RWPE2 (cell line): ENCODE measurements at regions not wholly inside any gene's neighbourhood (a gene's known extent, or its start where the extent isn't known, plus 50 kb on each side); places are given as distances from the start of the nearest gene placed in this dataset.

Experiments used
- ATAC-seq: fragments of 200-7000 bp; cut with Tn5 transposase; 3 replicates; pipeline ENCODE4 v1.9.1; 2021; ENCODE audit warnings: low read depth
- DNase-seq: peaks from one replicate; pipeline ENCODE4 v3.0.0-alpha.2; 2020; ENCODE audit warnings: low spot score
- H3K27ac ChIP-seq: fragments of 450-650 bp; 2 replicates; pipeline ENCODE4 v1.5.1; 2017; ENCODE audit warnings: mild to moderate bottlenecking; ENCODE audit not compliant: poor library complexity, severe bottlenecking
- H3K27me3 ChIP-seq: fragments of 250-450 bp; sonication (Bioruptor Pico); 2 replicates; pipeline ENCODE4 v1.5.1; 2021; ENCODE audit warnings: mild to moderate bottlenecking, moderate library complexity; ENCODE audit not compliant: insufficient read depth, poor library complexity, severe bottlenecking
- H3K36me3 ChIP-seq: fragments of 250-450 bp; sonication (Bioruptor Pico); 2 replicates; pipeline ENCODE4 v1.5.1; 2020; ENCODE audit warnings: low read depth, mild to moderate bottlenecking, moderate library complexity
- H3K4me1 ChIP-seq: fragments of 250-450 bp; sonication (Bioruptor Pico); 2 replicates; pipeline ENCODE4 v1.5.1; 2021; ENCODE audit warnings: mild to moderate bottlenecking, moderate library complexity; ENCODE audit not compliant: insufficient read depth, poor library complexity, severe bottlenecking
- H3K4me3 ChIP-seq: fragments of 250-450 bp; sonication (Bioruptor Pico); 2 replicates; pipeline ENCODE4 v1.5.1; 2021; ENCODE audit warnings: mild to moderate bottlenecking, moderate library complexity; ENCODE audit not compliant: severe bottlenecking
- H3K9me3 ChIP-seq: fragments of 250-450 bp; sonication (Bioruptor Pico); 2 replicates; pipeline ENCODE4 v1.5.1; 2021; ENCODE audit warnings: mild to moderate bottlenecking, moderate library complexity; ENCODE audit not compliant: severe bottlenecking
- CTCF ChIP-seq: fragments of 450-650 bp; IDR thresholded peaks from one replicate; pipeline ENCODE4 v1.5.1; 2017; ENCODE audit warnings: mild to moderate bottlenecking, moderate library complexity; ENCODE audit not compliant: poor library complexity, severe bottlenecking

DNA sequence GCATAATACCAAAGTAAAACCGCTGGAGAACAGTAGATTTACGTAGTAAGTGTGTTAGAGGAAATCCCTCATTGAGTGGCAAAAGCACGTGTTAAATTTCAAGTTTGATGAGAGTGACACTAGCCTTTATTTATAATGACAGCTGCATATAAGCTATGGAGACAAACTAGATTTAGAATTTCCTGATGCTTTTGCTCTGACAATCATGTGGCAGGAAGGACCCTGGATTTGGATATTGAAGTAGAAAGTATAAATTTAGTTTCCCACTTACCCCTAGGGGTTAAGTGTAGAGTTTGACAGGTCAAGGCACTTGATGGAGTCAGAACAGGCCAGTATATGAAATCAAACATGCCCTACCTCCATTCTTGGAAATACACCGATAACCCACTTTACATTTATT, 983.1 kb downstream of the FLRT2 start:
- Histone ChIP-seq H3K4me1 (no peaks in the 10 kb centered on the region), H3K36me3 (no peaks in the 10 kb centered on the region), H3K27me3 (no peaks in the 10 kb centered on the region), H3K9me3 (no peaks in the 10 kb centered on the region), H3K4me3 (no peak overlapping the region), H3K27ac (no peak overlapping the region)
- ATAC-seq (no peak), DNase-seq (no peak)
- no peak for TF ChIP-seq CTCF

- no peaks in the 10 kb centered on the region for H3K27me3 ChIP-seq
- TF ChIP-seq CTCF: no peak
- H3K27ac ChIP-seq: no peak overlapping the region
- no peak overlapping the region for H3K4me3 ChIP-seq
- no peak for DNase-seq
- H3K36me3 ChIP-seq: no peaks in the 10 kb centered on the region
- H3K9me3 ChIP-seq: no peaks in the 10 kb centered on the region
- no peak for ATAC-seq
- H3K4me1 ChIP-seq: no peaks in the 10 kb centered on the region
Measured at GRCh38 chr14:86510491-86510890, 980.5 kb downstream of the FLRT2 start.

DNA sequence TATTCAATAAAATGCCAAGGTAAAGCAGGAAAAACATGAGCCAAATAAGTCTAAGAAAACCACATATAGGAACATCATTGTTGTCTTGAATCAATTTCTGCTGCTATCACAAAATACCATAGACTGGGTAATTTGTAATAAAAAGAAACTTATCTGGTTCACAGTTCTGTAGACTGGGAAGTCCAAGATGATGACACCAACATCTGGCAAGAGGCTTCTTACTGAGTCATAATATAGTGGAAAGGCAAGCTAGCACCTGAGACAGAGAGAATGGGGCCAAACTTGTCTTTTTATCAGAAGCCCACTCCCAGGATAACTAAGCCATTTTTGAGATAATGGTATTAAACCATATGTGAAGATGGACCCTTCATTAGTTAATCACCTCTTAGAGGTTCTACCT, 975.9 kb downstream of the FLRT2 start:
- no peaks in the 10 kb centered on the region for H3K9me3 ChIP-seq
- ATAC-seq (peak; percentile 67; the same call in 2 of the 3 replicates), DNase-seq (no peak)
- no peaks in the 10 kb centered on the region for H3K4me1 ChIP-seq
- H3K36me3 ChIP-seq: no peaks in the 10 kb centered on the region
- H3K4me3 ChIP-seq: no peak overlapping the region
- no peak overlapping the region for H3K27ac ChIP-seq
- H3K27me3 ChIP-seq: no peaks in the 10 kb centered on the region
- TF ChIP-seq CTCF: no peak

DNA sequence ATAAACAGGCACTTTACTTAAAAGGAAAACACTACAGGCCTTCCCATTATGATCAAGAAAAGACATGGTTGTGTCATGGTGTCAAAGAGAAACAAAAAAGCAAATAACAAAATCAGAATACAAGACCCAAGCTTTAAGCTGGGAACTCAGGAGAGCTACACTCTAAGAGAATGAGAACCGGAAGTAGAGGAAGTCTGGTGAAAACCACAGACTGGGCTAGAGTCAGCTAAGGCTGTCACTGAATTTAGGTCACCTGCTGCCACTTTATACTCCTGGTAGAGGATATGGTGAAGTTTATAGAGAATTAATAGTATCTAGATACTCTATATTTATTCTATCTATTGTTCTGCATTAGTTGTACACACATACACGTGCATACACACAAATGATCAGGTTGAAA, 971.7 kb downstream of the FLRT2 start:
- Histone ChIP-seq H3K4me1 (no peaks in the 10 kb centered on the region), H3K27me3 (no peaks in the 10 kb centered on the region), H3K9me3 (no peaks in the 10 kb centered on the region), H3K4me3 (no peak overlapping the region), H3K27ac (no peak overlapping the region), H3K36me3 (no peaks in the 10 kb centered on the region)
- no peak for TF ChIP-seq CTCF
- 0 out of 3 replicates have a peak, but pooled peaks have one; percentile 21 for ATAC-seq
- no peak for DNase-seq

DNA sequence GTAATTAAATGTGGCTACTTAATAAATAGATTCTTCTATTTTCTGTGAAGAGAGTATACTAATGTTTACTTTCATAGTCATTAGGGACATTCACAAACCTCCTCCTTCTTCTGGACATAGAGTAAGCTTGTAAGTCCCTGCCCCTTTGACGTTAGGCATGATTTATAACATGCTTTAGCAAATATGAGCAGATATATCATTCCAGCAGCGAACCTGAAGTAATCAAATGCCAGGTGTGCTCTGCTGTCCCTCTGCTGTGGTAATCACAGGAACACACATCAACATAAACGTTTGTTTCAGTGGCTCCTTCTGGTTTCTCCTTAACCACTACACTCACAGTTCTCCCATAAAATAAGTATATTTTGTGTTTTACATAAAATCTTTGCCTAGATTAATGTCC, 961.8 kb downstream of the FLRT2 start:
- no peak for ATAC-seq
- no peak overlapping the region for H3K4me3 ChIP-seq
- TF ChIP-seq CTCF: no peak
- no peaks in the 10 kb centered on the region for H3K9me3 ChIP-seq
- H3K27ac ChIP-seq: no peak overlapping the region
- no peaks in the 10 kb centered on the region for H3K27me3 ChIP-seq
- no peaks in the 10 kb centered on the region for H3K36me3 ChIP-seq
- DNase-seq: no peak
- no peaks in the 10 kb centered on the region for H3K4me1 ChIP-seq
